Keratinocyte (primary cell): ENCODE measurements at regions not wholly inside any gene's neighbourhood (a gene's known extent, or its start where the extent isn't known, plus 50 kb on each side); places are given as distances from the start of the nearest gene placed in this dataset.

Source experiments
- DNase-seq: peaks from one replicate; pipeline ENCODE4 v3.0.0-alpha.2; 2011; ENCODE audit warnings: low read depth, missing footprints, low spot score
- FAIRE-seq: peaks from 2 replicates; lab custom pipeline; 2011; peaks lifted over from hg19 to GRCh38; lab: Jason Lieb, UNC
- H2AFZ ChIP-seq: 2 replicates; pipeline ENCODE4 v1.6.0; 2012; ENCODE audit warnings: low read length, control low read depth, inconsistent platforms; ENCODE audit not compliant: control insufficient read depth
- H3K27ac ChIP-seq: 2 replicates; pipeline ENCODE4 v1.5.1; 2011; ENCODE audit warnings: low read length; ENCODE audit not compliant: control insufficient read depth, insufficient read depth
- H3K27me3 ChIP-seq: 3 replicates; pipeline ENCODE4 v1.6.0; 2011; ENCODE audit warnings: low read length; ENCODE audit not compliant: control insufficient read depth, insufficient read depth; ENCODE audit errors: extremely low read depth
- H3K36me3 ChIP-seq, 2 experiments: 2 replicates in 1 of 2; 3 replicates in 1 of 2; pipeline ENCODE4 v1.5.1; 2011; ENCODE audit warnings: low read length in 2 of 2, mild to moderate bottlenecking in 1 of 2; ENCODE audit not compliant: control insufficient read depth in 2 of 2, insufficient read depth in 2 of 2; ENCODE audit errors: extremely low read depth in 1 of 2
- H3K4me1 ChIP-seq: 3 replicates; pipeline ENCODE4 v1.5.1; 2011; ENCODE audit warnings: low read length; ENCODE audit not compliant: control insufficient read depth, insufficient read depth; ENCODE audit errors: extremely low read depth
- H3K4me2 ChIP-seq: 3 replicates; pipeline ENCODE4 v1.6.0; 2011; ENCODE audit warnings: low read depth, low read length; ENCODE audit not compliant: control insufficient read depth, insufficient read depth; ENCODE audit errors: extremely low read depth
- H3K4me3 ChIP-seq, 3 experiments: fragments of 200-600 bp in 1 of 3; sonication (generic) in 1 of 3; 2 replicates in 2 of 3; 3 replicates in 1 of 3; pipeline ENCODE4 v1.5.1; 2011 to 2016; ENCODE audit warnings: low read length in 3 of 3, mild to moderate bottlenecking in 3 of 3, control low read depth in 2 of 3, inconsistent platforms in 1 of 3, low read depth in 1 of 3, mixed read lengths in 1 of 3, mixed run types in 1 of 3, moderate library complexity in 1 of 3; ENCODE audit not compliant: control insufficient read depth in 2 of 3, insufficient read depth in 2 of 3; ENCODE audit errors: extremely low read depth in 1 of 3
- H3K79me2 ChIP-seq: 2 replicates; pipeline ENCODE4 v1.6.0; 2012; ENCODE audit warnings: low read length; ENCODE audit not compliant: control insufficient read depth, insufficient read depth
- H3K9ac ChIP-seq: 3 replicates; pipeline ENCODE4 v1.6.0; 2011; ENCODE audit warnings: low read length; ENCODE audit not compliant: control insufficient read depth, insufficient read depth; ENCODE audit errors: extremely low read depth
- H3K9me1 ChIP-seq: 3 replicates; pipeline ENCODE4 v1.6.0; 2011; ENCODE audit warnings: low read length; ENCODE audit not compliant: control insufficient read depth, insufficient read depth; ENCODE audit errors: extremely low read depth
- H3K9me3 ChIP-seq: 2 replicates; pipeline ENCODE4 v1.5.1; 2012; ENCODE audit warnings: low read depth, low read length; ENCODE audit not compliant: control insufficient read depth
- H4K20me1 ChIP-seq: 3 replicates; pipeline ENCODE4 v1.6.0; 2011; ENCODE audit warnings: low read length; ENCODE audit not compliant: control insufficient read depth, insufficient read depth; ENCODE audit errors: extremely low read depth
- CTCF ChIP-seq, 3 experiments: IDR thresholded peaks in 1 of 3; conservative IDR thresholded peaks in 1 of 3; optimal IDR thresholded peaks in 1 of 3; 2 replicates in 2 of 3; 3 replicates in 1 of 3; pipeline versions ENCODE3 to v1.5.1; 2011; ENCODE audit warnings: low read length in 3 of 3, mild to moderate bottlenecking in 3 of 3, moderate library complexity in 2 of 3, control low read depth in 1 of 3, inconsistent platforms in 1 of 3; ENCODE audit not compliant: insufficient read depth in 2 of 3; ENCODE audit errors: extremely low read depth in 1 of 3
- EZH2 ChIP-seq: IDR thresholded peaks from one replicate; pipeline ENCODE4 v1.6.1; 2012; ENCODE audit warnings: inconsistent platforms, mild to moderate bottlenecking, low read length, moderate library complexity
- dilution Hi-C: fragments of 300-500 bp; cut with MboI; formaldehyde crosslinking; loops from one replicate; pipeline ENCODE4 v1.7.0; 2020; ENCODE audit warnings: low sequenced_read_pairs; ENCODE audit not compliant: extremely low pct_ligation_motif_present

- no peaks in the 10 kb centered on the region for H3K36me3 ChIP-seq
- H3K4me2 ChIP-seq, result no peak overlapping the region
- H3K9ac ChIP-seq, result no peak overlapping the region
- H3K9me1 ChIP-seq, result no peaks in the 10 kb centered on the region
- H3K4me3 ChIP-seq, result no peak overlapping the region
- FAIRE-seq (no peak), DNase-seq (no peak)
- dilution Hi-C loops, result no loop called here
- no peaks in the 10 kb centered on the region for H3K27me3 ChIP-seq
- no peak overlapping the region for H2AFZ ChIP-seq
- peaks cover 10% of the 10 kb centered on the region for H3K4me1 ChIP-seq
- TF ChIP-seq CTCF (optimal IDR thresholded peaks at IDR 0.05 in 1 of 3, IDR thresholded peaks at IDR 0.05 in 1 of 3, conservative IDR thresholded peaks at IDR 0.05 in 1 of 3; ENCODE audit: extremely low read depth in 1 of 3, insufficient read depth in 2 of 3, low read length in 3 of 3) (no peak), EZH2 (no peak)
- no peak overlapping the region for H3K27ac ChIP-seq
- no peaks in the 10 kb centered on the region for H4K20me1 ChIP-seq
- no peaks in the 10 kb centered on the region for H3K79me2 ChIP-seq
- H3K9me3 ChIP-seq, result no peaks in the 10 kb centered on the region
These were observed 192.5 kb upstream of the TPRG1 start for GRCh38 chr3:188979248-188979647.

- FAIRE-seq, result peak; percentile 44
- H3K4me1 ChIP-seq, result peaks cover 10% of the 10 kb centered on the region
- no peak overlapping the region for H3K4me3 ChIP-seq
- H3K27me3 ChIP-seq, result no peaks in the 10 kb centered on the region
- H3K36me3 ChIP-seq, result no peaks in the 10 kb centered on the region
- H4K20me1 ChIP-seq, result no peaks in the 10 kb centered on the region
- no peak overlapping the region for H3K9ac ChIP-seq
- TF ChIP-seq EZH2 (no peak), CTCF (optimal IDR thresholded peaks at IDR 0.05 in 1 of 3, IDR thresholded peaks at IDR 0.05 in 1 of 3, conservative IDR thresholded peaks at IDR 0.05 in 1 of 3; ENCODE audit: extremely low read depth in 1 of 3, insufficient read depth in 2 of 3, low read length in 3 of 3) (no peak)
- H3K9me1 ChIP-seq, result no peaks in the 10 kb centered on the region
- no peak for DNase-seq
- H2AFZ ChIP-seq, result no peak overlapping the region
- no peaks in the 10 kb centered on the region for H3K79me2 ChIP-seq
- dilution Hi-C loops, result no loop called here
- no peak overlapping the region for H3K4me2 ChIP-seq
- H3K27ac ChIP-seq, result no peak overlapping the region
- H3K9me3 ChIP-seq, result no peaks in the 10 kb centered on the region
These were observed 192.0 kb upstream of the TPRG1 start for GRCh38 chr3:188979669-188980310.
